K562 (cell line): ENCODE measurements at regions not wholly inside any gene's neighbourhood (a gene's known extent, or its start where the extent isn't known, plus 50 kb on each side); places are given as distances from the start of the nearest gene placed in this dataset.
A peak's percentile ranks its signal among the peaks of the same experiment; 100 is the strongest.

Experiments used
- BCL6 ChIP-seq: fragments of 250-450 bp; sonication (Bioruptor Pico); IDR thresholded peaks from 2 replicates; pipeline ENCODE4 v1.4.0; 2020
- CREB3L1 ChIP-seq: fragments of 450-650 bp; IDR thresholded peaks from 2 replicates; pipeline ENCODE4 v1.6.1; 2014; ENCODE audit warnings: low read depth, mild to moderate bottlenecking, moderate library complexity, borderline replicate concordance
- EZH2 ChIP-seq: IDR thresholded peaks from 2 replicates; pipeline ENCODE4 v1.6.1; 2012; ENCODE audit warnings: low read depth, mild to moderate bottlenecking, inconsistent platforms, low read length, borderline replicate concordance
- FOXP1 ChIP-seq: sonication (generic); formaldehyde crosslinking; IDR thresholded peaks from 2 replicates; pipeline ENCODE4 v1.8.0; 2022; ENCODE audit warnings: mild to moderate bottlenecking, missing genetic modification reagents
- ILK ChIP-seq: fragments of 450-650 bp; IDR thresholded peaks from 2 replicates; pipeline ENCODE4 v1.6.1; 2016; ENCODE audit warnings: missing genetic modification characterization, low read depth, mild to moderate bottlenecking, missing compliant biosample characterization, moderate library complexity, borderline replicate concordance
- MGA ChIP-seq: fragments of 450-650 bp; IDR thresholded peaks from 2 replicates; pipeline ENCODE4 v1.6.1; 2016; ENCODE audit warnings: mild to moderate bottlenecking, moderate library complexity
- SMAD3 ChIP-seq: fragments of 450-650 bp; formaldehyde crosslinking; conservative IDR thresholded peaks from 2 replicates; pipeline ENCODE4 v1.4.0; 2020; ENCODE audit warnings: mild to moderate bottlenecking
- TEAD1 ChIP-seq, 2 experiments: fragments of 450-650 bp in 1 of 2; sonication (generic) in 1 of 2; formaldehyde crosslinking; IDR thresholded peaks; 2 replicates each; pipeline versions ENCODE4 v1.4.0 to v1.8.0; 2020 to 2022; ENCODE audit warnings: mild to moderate bottlenecking in 2 of 2, missing genetic modification reagents in 1 of 2
- ZNF143 ChIP-seq: sonication (generic); formaldehyde crosslinking; IDR thresholded peaks from 2 replicates; pipeline ENCODE4 v1.9.0; 2022; ENCODE audit warnings: mild to moderate bottlenecking, missing genetic modification reagents
- ZNF592 ChIP-seq: fragments of 450-650 bp; IDR thresholded peaks from 2 replicates; pipeline ENCODE4 v1.6.1; 2017; ENCODE audit warnings: antibody characterized with exemption, mild to moderate bottlenecking

GRCh38 chr1:65068202-65069010 lies 79.6 kb upstream of the AK4 start (continued):
- TF ChIP-seq MGA (peak; percentile 68; the same call in 1 of the 2 replicates), SMAD3 (CRISPR knock-in tag) (no peak), FOXP1 (CRISPR knock-in tag) (0 out of 2 replicates have a peak, but pooled peaks have one; percentile 2), ZNF143 (CRISPR knock-in tag) (no peak), ZNF592 (peak; percentile 77), ILK (tag) (no peak), BCL6 (CRISPR knock-in tag) (no peak), EZH2 (no peak), TEAD1 (CRISPR knock-in tag; IDR thresholded peaks at IDR 0.05) (no peak), CREB3L1 (no peak)
